HUDEP-2 (cell line): ENCODE measurements at regions not wholly inside any gene's neighbourhood (a gene's known extent, or its start where the extent isn't known, plus 50 kb on each side); places are given as distances from the start of the nearest gene placed in this dataset.

Source experiments
- DNase-seq, 76 experiments: peaks; one replicate each; lab custom pipeline; 2025; ENCODE audit not compliant: unreplicated experiment in 76 of 76; lab: John Stamatoyannopoulos, UW

GRCh38 chr5:106956187-106956586 is 714.5 kb downstream of the EFNA5 start:
- no peak for DNase-seq

- no peak for DNase-seq
These were observed 729.8 kb downstream of the EFNA5 start for GRCh38 chr5:106940986-106941385.

GRCh38 chr5:106940301-106940846 is 730.4 kb downstream of the EFNA5 start:
- DNase-seq: no peak

GRCh38 chr5:106923409-106923808 is 747.3 kb downstream of the EFNA5 start:
- DNase-seq: no peak

- DNase-seq: no peak
These were observed 749.2 kb downstream of the EFNA5 start for GRCh38 chr5:106921567-106921966.

- DNase-seq: no peak
These were observed 760.3 kb downstream of the EFNA5 start for GRCh38 chr5:106910486-106910885.

- no peak for DNase-seq
These were observed 761.0 kb downstream of the EFNA5 start for GRCh38 chr5:106909716-106910115.

- no peak for DNase-seq
These were observed 762.8 kb downstream of the EFNA5 start for GRCh38 chr5:106907979-106908378.

- no peak for DNase-seq
These were observed 764.5 kb downstream of the EFNA5 start for GRCh38 chr5:106906199-106906598.

GRCh38 chr5:106894964-106895363 is 775.8 kb downstream of the EFNA5 start:
- DNase-seq: no peak

- no peak for DNase-seq
These were observed 788.7 kb downstream of the EFNA5 start for GRCh38 chr5:106882035-106882434.

GRCh38 chr5:106880656-106881055 is 790.1 kb downstream of the EFNA5 start:
- DNase-seq: no peak

- no peak for DNase-seq
These were observed 792.9 kb downstream of the EFNA5 start for GRCh38 chr5:106877881-106878280.

- no peak for DNase-seq
These were observed 794.0 kb downstream of the EFNA5 start for GRCh38 chr5:106876665-106877194.

- DNase-seq: no peak
These were observed 794.5 kb downstream of the EFNA5 start for GRCh38 chr5:106876298-106876622.

- peak in 9 of 76 experiments; percentile 1 to 48 (median 27) for DNase-seq
These were observed 795.0 kb downstream of the EFNA5 start for GRCh38 chr5:106875591-106876297.

GRCh38 chr5:106874974-106875373 is 795.8 kb downstream of the EFNA5 start:
- DNase-seq: no peak

GRCh38 chr5:106874531-106874930 is 796.2 kb downstream of the EFNA5 start:
- DNase-seq: no peak

- no peak for DNase-seq
These were observed 797.2 kb downstream of the EFNA5 start for GRCh38 chr5:106873568-106873967.

GRCh38 chr5:106865279-106865678 is 805.5 kb downstream of the EFNA5 start:
- no peak for DNase-seq

- DNase-seq: no peak
These were observed 808.1 kb downstream of the EFNA5 start for GRCh38 chr5:106862450-106863193.
